ENCODE measurements at regions not wholly inside any gene's neighbourhood (a gene's known extent, or its start where the extent isn't known, plus 50 kb on each side); places are given as distances from the start of the nearest gene placed in this dataset.

GRCh38 chr2:2808551-2809058 is 477.5 kb upstream of the MYT1L start:
- H3K4me1 ChIP-seq (replicated peaks): no peaks in the 10 kb centered on the region
- intact Hi-C loops (cut with DNase I): no loop called here
- 74% methylated on average over 7 of the region's 7 CpGs for WGBS
- no peaks in the 10 kb centered on the region for H3K27me3 ChIP-seq (replicated peaks; ENCODE audit: insufficient read depth)
- no peak overlapping the region for H3K4me3 ChIP-seq
- TF ChIP-seq POLR2AphosphoS5 (IDR thresholded peaks at IDR 0.05) (no peak), POLR2A (IDR thresholded peaks at IDR 0.05) (no peak), CTCF (IDR thresholded peaks at IDR 0.05) (no peak)
- DNase-seq (ENCODE audit: low spot score): no peak
- H3K27ac ChIP-seq: no peak overlapping the region
- H3K36me3 ChIP-seq: no peaks in the 10 kb centered on the region
- no peaks in the 10 kb centered on the region for H3K9me3 ChIP-seq

- intact Hi-C loops (cut with DNase I): no loop called here
- no peaks in the 10 kb centered on the region for H3K4me1 ChIP-seq (replicated peaks)
- TF ChIP-seq POLR2A (IDR thresholded peaks at IDR 0.05) (no peak), CTCF (IDR thresholded peaks at IDR 0.05) (no peak), POLR2AphosphoS5 (IDR thresholded peaks at IDR 0.05) (no peak)
- DNase-seq (ENCODE audit: low spot score): no peak
- H3K27ac ChIP-seq: no peak overlapping the region
- no peaks in the 10 kb centered on the region for H3K36me3 ChIP-seq
- no peaks in the 10 kb centered on the region for H3K9me3 ChIP-seq
- WGBS: 88% methylated on average over 7 of the region's 7 CpGs
- H3K4me3 ChIP-seq: no peak overlapping the region
- H3K27me3 ChIP-seq (replicated peaks; ENCODE audit: insufficient read depth): no peaks in the 10 kb centered on the region
Measured at GRCh38 chr2:2806711-2807110, 475.6 kb upstream of the MYT1L start.

- no peaks in the 10 kb centered on the region for H3K9me3 ChIP-seq
- 83% methylated on average over 5 of the region's 5 CpGs for WGBS
- TF ChIP-seq CTCF (IDR thresholded peaks at IDR 0.05) (no peak), POLR2A (IDR thresholded peaks at IDR 0.05) (no peak), POLR2AphosphoS5 (IDR thresholded peaks at IDR 0.05) (no peak)
- no peaks in the 10 kb centered on the region for H3K27me3 ChIP-seq (replicated peaks; ENCODE audit: insufficient read depth)
- no peaks in the 10 kb centered on the region for H3K4me1 ChIP-seq (replicated peaks)
- H3K27ac ChIP-seq: no peak overlapping the region
- H3K4me3 ChIP-seq: no peak overlapping the region
- no peaks in the 10 kb centered on the region for H3K36me3 ChIP-seq
- intact Hi-C loops (cut with DNase I): no loop called here
- DNase-seq (ENCODE audit: low spot score): no peak
Measured at GRCh38 chr2:2805263-2805662, 474.2 kb upstream of the MYT1L start.

- no peak for DNase-seq (ENCODE audit: low spot score)
- Histone ChIP-seq H3K4me3 (no peak overlapping the region), H3K27ac (no peak overlapping the region), H3K27me3 (replicated peaks; ENCODE audit: insufficient read depth) (no peaks in the 10 kb centered on the region), H3K4me1 (replicated peaks) (no peaks in the 10 kb centered on the region), H3K36me3 (no peaks in the 10 kb centered on the region), H3K9me3 (no peaks in the 10 kb centered on the region)
- intact Hi-C loops (cut with DNase I): no loop called here
- WGBS: 90% methylated on average over 15 of the region's 15 CpGs
- TF ChIP-seq CTCF (IDR thresholded peaks at IDR 0.05) (no peak), POLR2A (IDR thresholded peaks at IDR 0.05) (no peak), POLR2AphosphoS5 (IDR thresholded peaks at IDR 0.05) (no peak)
Measured at GRCh38 chr2:2804528-2804927, 473.5 kb upstream of the MYT1L start.

- Histone ChIP-seq H3K27ac (no peak overlapping the region), H3K9me3 (no peaks in the 10 kb centered on the region), H3K4me1 (replicated peaks) (no peaks in the 10 kb centered on the region), H3K4me3 (no peak overlapping the region), H3K27me3 (replicated peaks; ENCODE audit: insufficient read depth) (no peaks in the 10 kb centered on the region), H3K36me3 (no peaks in the 10 kb centered on the region)
- DNase-seq (ENCODE audit: low spot score): no peak
- intact Hi-C loops (cut with DNase I): no loop called here
- peak; percentile 6 for TF ChIP-seq POLR2AphosphoS5 (IDR thresholded peaks at IDR 0.05)
- no peak for TF ChIP-seq POLR2A (IDR thresholded peaks at IDR 0.05)
- no peak for TF ChIP-seq CTCF (IDR thresholded peaks at IDR 0.05)
- WGBS: 52% methylated on average over 3 of the region's 3 CpGs
Measured at GRCh38 chr2:2801458-2801857, 470.4 kb upstream of the MYT1L start.
